ENCODE measurements at regions not wholly inside any gene's neighbourhood (a gene's known extent, or its start where the extent isn't known, plus 50 kb on each side); places are given as distances from the start of the nearest gene placed in this dataset.

DNA sequence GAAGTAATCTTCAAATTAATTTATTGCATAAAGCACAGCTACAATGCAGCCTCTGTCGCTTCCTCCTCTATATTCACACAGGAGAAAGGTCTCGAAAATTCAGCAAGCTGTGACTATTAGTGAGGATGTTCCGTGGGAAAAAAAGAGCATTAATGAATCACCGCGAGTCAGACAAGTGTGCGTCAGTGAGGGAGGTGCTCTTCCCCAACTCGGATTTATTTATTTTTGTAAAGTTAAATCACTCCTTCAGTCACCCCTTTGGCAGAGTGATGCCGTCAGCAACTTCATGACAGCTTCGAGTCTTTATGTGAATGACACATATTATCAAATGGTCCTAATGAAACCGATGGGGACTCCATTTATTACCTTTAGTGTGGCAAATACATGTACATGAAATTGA, 648.9 kb upstream of the SALL3 start:
- no peak for ATAC-seq
- TF ChIP-seq PPARA (CRISPR knock-in tag; IDR thresholded peaks at IDR 0.05; ENCODE audit: borderline replicate concordance) (no peak), ZC3H10 (CRISPR knock-in tag; IDR thresholded peaks at IDR 0.05) (no peak), ZNF70 (CRISPR knock-in tag; IDR thresholded peaks at IDR 0.05) (no peak), GLIS3 (CRISPR knock-in tag; IDR thresholded peaks at IDR 0.05) (no peak), TOX (CRISPR knock-in tag; IDR thresholded peaks at IDR 0.05; ENCODE audit: borderline replicate concordance) (no peak), SNAI2 (CRISPR knock-in tag; IDR thresholded peaks at IDR 0.05) (no peak), ZNF565 (CRISPR knock-in tag; conservative IDR thresholded peaks at IDR 0.05; ENCODE audit: low read depth) (no peak), ZNF8 (CRISPR knock-in tag; IDR thresholded peaks at IDR 0.05) (no peak)
- TF ChIP-seq, protein P1, sequence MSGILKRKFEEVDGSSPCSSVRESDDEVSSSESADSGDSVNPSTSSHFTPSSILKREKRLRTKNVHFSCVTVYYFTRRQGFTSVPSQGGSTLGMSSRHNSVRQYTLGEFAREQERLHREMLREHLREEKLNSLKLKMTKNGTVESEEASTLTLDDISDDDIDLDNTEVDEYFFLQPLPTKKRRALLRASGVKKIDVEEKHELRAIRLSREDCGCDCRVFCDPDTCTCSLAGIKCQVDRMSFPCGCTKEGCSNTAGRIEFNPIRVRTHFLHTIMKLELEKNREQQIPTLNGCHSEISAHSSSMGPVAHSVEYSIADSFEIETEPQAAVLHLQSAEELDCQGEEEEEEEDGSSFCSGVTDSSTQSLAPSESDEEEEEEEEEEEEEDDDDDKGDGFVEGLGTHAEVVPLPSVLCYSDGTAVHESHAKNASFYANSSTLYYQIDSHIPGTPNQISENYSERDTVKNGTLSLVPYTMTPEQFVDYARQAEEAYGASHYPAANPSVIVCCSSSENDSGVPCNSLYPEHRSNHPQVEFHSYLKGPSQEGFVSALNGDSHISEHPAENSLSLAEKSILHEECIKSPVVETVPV (CRISPR knock-in tag; IDR thresholded peaks at IDR 0.05): no peak
- TF ChIP-seq, protein P2, sequence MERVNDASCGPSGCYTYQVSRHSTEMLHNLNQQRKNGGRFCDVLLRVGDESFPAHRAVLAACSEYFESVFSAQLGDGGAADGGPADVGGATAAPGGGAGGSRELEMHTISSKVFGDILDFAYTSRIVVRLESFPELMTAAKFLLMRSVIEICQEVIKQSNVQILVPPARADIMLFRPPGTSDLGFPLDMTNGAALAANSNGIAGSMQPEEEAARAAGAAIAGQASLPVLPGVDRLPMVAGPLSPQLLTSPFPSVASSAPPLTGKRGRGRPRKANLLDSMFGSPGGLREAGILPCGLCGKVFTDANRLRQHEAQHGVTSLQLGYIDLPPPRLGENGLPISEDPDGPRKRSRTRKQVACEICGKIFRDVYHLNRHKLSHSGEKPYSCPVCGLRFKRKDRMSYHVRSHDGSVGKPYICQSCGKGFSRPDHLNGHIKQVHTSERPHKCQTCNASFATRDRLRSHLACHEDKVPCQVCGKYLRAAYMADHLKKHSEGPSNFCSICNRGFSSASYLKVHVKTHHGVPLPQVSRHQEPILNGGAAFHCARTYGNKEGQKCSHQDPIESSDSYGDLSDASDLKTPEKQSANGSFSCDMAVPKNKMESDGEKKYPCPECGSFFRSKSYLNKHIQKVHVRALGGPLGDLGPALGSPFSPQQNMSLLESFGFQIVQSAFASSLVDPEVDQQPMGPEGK (CRISPR knock-in tag; IDR thresholded peaks at IDR 0.05; ENCODE audit: borderline replicate concordance): no peak

DNA sequence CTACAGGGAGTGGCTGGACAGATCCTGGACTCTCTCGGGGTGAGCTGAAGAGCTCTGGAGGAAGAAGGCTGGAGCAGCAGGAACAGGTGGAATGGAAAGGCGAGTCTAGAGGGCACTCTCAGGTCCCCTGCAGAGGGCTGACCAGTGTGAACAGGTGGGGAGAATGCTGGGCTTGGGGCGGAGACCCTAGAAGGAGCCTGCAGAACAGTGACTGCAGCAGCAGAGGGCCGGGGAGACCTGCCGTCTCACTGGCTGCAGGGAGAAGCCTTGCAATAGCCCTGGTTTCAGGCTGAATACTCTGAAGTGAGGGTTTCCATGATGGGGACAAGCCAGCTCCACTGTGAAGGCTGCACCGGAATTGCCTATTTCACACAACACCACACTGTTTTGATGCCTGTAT, 626.7 kb upstream of the SALL3 start:
- no peak for TF ChIP-seq ZNF8 (CRISPR knock-in tag; IDR thresholded peaks at IDR 0.05)
- no peak for TF ChIP-seq ISL1 (CRISPR knock-in tag; IDR thresholded peaks at IDR 0.05)
- TF ChIP-seq ZNF565 (CRISPR knock-in tag; conservative IDR thresholded peaks at IDR 0.05; ENCODE audit: low read depth): no peak
- TF ChIP-seq, protein P1 (CRISPR knock-in tag; IDR thresholded peaks at IDR 0.05): no peak
- TF ChIP-seq ZFP30 (CRISPR knock-in tag; IDR thresholded peaks at IDR 0.05): no peak
- no peak for TF ChIP-seq ZFP3 (CRISPR knock-in tag; IDR thresholded peaks at IDR 0.05)
- no peak for TF ChIP-seq TCF4 (CRISPR knock-in tag; IDR thresholded peaks at IDR 0.05; ENCODE audit: borderline replicate concordance)
- TF ChIP-seq TOX (CRISPR knock-in tag; IDR thresholded peaks at IDR 0.05; ENCODE audit: borderline replicate concordance): no peak
- TF ChIP-seq, protein P3, sequence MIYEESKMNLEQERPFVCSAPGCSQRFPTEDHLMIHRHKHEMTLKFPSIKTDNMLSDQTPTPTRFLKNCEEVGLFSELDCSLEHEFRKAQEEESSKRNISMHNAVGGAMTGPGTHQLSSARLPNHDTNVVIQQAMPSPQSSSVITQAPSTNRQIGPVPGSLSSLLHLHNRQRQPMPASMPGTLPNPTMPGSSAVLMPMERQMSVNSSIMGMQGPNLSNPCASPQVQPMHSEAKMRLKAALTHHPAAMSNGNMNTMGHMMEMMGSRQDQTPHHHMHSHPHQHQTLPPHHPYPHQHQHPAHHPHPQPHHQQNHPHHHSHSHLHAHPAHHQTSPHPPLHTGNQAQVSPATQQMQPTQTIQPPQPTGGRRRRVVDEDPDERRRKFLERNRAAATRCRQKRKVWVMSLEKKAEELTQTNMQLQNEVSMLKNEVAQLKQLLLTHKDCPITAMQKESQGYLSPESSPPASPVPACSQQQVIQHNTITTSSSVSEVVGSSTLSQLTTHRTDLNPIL (CRISPR knock-in tag; IDR thresholded peaks at IDR 0.05; ENCODE audit: low read depth): no peak
- no peak for TF ChIP-seq GLIS3 (CRISPR knock-in tag; IDR thresholded peaks at IDR 0.05)
- ATAC-seq: no peak

DNA sequence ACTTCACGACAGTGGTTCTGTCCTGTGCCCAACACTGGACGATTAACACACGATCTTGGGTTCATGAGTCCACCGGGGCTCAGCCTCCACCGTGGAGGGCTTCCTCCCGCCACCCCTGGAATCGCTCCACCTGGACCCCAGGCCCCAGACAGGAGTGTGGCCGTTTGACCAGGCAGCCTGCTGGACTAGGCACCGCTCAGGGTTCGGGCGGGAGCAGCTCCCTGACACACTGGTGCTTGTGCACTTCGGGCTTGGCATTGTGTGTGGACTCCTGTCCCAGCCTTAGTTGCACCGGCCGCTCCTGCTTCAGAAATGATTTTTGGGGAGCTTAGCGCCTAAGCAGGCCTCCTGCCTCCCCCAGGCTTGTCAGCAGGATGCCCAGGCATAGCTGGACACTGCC, 617.4 kb upstream of the SALL3 start:
- TF ChIP-seq, protein P4, sequence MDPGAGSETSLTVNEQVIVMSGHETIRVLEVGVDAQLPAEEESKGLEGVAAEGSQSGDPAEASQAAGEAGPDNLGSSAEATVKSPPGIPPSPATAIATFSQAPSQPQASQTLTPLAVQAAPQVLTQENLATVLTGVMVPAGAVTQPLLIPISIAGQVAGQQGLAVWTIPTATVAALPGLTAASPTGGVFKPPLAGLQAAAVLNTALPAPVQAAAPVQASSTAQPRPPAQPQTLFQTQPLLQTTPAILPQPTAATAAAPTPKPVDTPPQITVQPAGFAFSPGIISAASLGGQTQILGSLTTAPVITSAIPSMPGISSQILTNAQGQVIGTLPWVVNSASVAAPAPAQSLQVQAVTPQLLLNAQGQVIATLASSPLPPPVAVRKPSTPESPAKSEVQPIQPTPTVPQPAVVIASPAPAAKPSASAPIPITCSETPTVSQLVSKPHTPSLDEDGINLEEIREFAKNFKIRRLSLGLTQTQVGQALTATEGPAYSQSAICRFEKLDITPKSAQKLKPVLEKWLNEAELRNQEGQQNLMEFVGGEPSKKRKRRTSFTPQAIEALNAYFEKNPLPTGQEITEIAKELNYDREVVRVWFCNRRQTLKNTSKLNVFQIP (CRISPR knock-in tag; IDR thresholded peaks at IDR 0.05; ENCODE audit: borderline replicate concordance, low read depth): no peak
- TF ChIP-seq BACH2 (CRISPR knock-in tag; IDR thresholded peaks at IDR 0.05; ENCODE audit: borderline replicate concordance): no peak
- TF ChIP-seq, protein P2 (CRISPR knock-in tag; IDR thresholded peaks at IDR 0.05; ENCODE audit: borderline replicate concordance): no peak
- no peak for TF ChIP-seq GLIS3 (CRISPR knock-in tag; IDR thresholded peaks at IDR 0.05)
- no peak for TF ChIP-seq ESRRG (CRISPR knock-in tag; IDR thresholded peaks at IDR 0.05)
- no peak for ATAC-seq
